HepG2 (cell line): ENCODE measurements at regions not wholly inside any gene's neighbourhood (a gene's known extent, or its start where the extent isn't known, plus 50 kb on each side); places are given as distances from the start of the nearest gene placed in this dataset.
A peak's percentile ranks its signal among the peaks of the same experiment; 100 is the strongest.

Experiments used
- CC2D1A ChIP-seq: sonication (generic); formaldehyde crosslinking; IDR thresholded peaks from 2 replicates; pipeline ENCODE4 v1.8.1; 2023; ENCODE audit warnings: mild to moderate bottlenecking, missing genetic modification reagents
- CREB1 ChIP-seq, 2 experiments: fragments of 450-650 bp in 1 of 2; IDR thresholded peaks; 2 replicates each; pipeline ENCODE4 v1.6.1; 2016 to 2017; ENCODE audit warnings: control low read depth in 1 of 2, mild to moderate bottlenecking in 1 of 2, missing compliant biosample characterization in 1 of 2, missing genetic modification characterization in 1 of 2
- FOSL2 ChIP-seq: sonication (generic); formaldehyde crosslinking; IDR thresholded peaks from 2 replicates; pipeline ENCODE4 v1.4.0; 2020; ENCODE audit warnings: missing genetic modification reagents
- FOXP1 ChIP-seq, 2 experiments: fragments of 450-650 bp in 1 of 2; IDR thresholded peaks; 2 replicates each; pipeline ENCODE4 v1.6.1; 2017 to 2018; ENCODE audit warnings: antibody characterized with exemption in 1 of 2
- KDM5B ChIP-seq: sonication (generic); formaldehyde crosslinking; IDR thresholded peaks from 2 replicates; pipeline ENCODE4 v1.4.0; 2020; ENCODE audit warnings: missing genetic modification reagents, mild to moderate bottlenecking, borderline replicate concordance
- MEF2D ChIP-seq: sonication (generic); formaldehyde crosslinking; IDR thresholded peaks from 2 replicates; pipeline ENCODE4 v1.5.1; 2020; ENCODE audit warnings: mild to moderate bottlenecking, missing genetic modification reagents
- MTERF4 ChIP-seq: sonication (generic); formaldehyde crosslinking; IDR thresholded peaks from 2 replicates; pipeline ENCODE4 v1.8.0; 2023; ENCODE audit warnings: mild to moderate bottlenecking, missing genetic modification reagents
- NFYB ChIP-seq: sonication (generic); formaldehyde crosslinking; IDR thresholded peaks from 2 replicates; pipeline ENCODE4 v1.4.0; 2020; ENCODE audit warnings: missing genetic modification reagents
- ZBTB26 ChIP-seq: IDR thresholded peaks from 2 replicates; pipeline ENCODE4 v1.6.1; 2016; ENCODE audit warnings: missing compliant biosample characterization, missing genetic modification reagents, borderline replicate concordance
- ZNF367 ChIP-seq: sonication (generic); formaldehyde crosslinking; IDR thresholded peaks from 2 replicates; pipeline ENCODE4 v1.4.0; 2020; ENCODE audit warnings: missing genetic modification reagents, borderline replicate concordance
- ZNF407 ChIP-seq: sonication (generic); formaldehyde crosslinking; IDR thresholded peaks from one replicate; pipeline ENCODE4 v1.5.1; 2020; ENCODE audit warnings: mild to moderate bottlenecking, missing genetic modification reagents; ENCODE audit errors: not compliant biosample characterization
- ZNF639 ChIP-seq: conservative IDR thresholded peaks from 2 replicates; pipeline ENCODE4 v1.6.1; 2018; ENCODE audit warnings: missing genetic modification reagents
- ZNF710 ChIP-seq: sonication (generic); formaldehyde crosslinking; IDR thresholded peaks from 2 replicates; pipeline ENCODE4 v1.5.0; 2020; ENCODE audit warnings: mild to moderate bottlenecking, missing genetic modification reagents, borderline replicate concordance

GRCh38 chr2:175630280-175631244 is 371.5 kb downstream of the LNPK start (continued):
- TF ChIP-seq ZNF407 (CRISPR knock-in tag) (no peak), ZNF639 (CRISPR knock-in tag) (no peak), MEF2D (CRISPR knock-in tag) (no peak), CC2D1A (CRISPR knock-in tag) (no peak), ZBTB26 (CRISPR knock-in tag) (no peak), FOSL2 (peak; percentile 32), KDM5B (CRISPR knock-in tag) (no peak), CREB1 (IDR thresholded peaks at IDR 0.05) (peak; percentile 28; the same call in 1 of the 2 replicates), CREB1 (CRISPR knock-in tag; IDR thresholded peaks at IDR 0.05) (no peak), NFYB (CRISPR knock-in tag) (no peak), ZNF710 (no peak), ZNF367 (CRISPR knock-in tag) (no peak), MTERF4 (CRISPR knock-in tag) (no peak), FOXP1 (IDR thresholded peaks at IDR 0.05) (no peak), FOXP1 (CRISPR knock-in tag; IDR thresholded peaks at IDR 0.05) (peak; percentile 23; the same call in 1 of the 2 replicates)
